HEK293 (cell line): ENCODE measurements at regions not wholly inside any gene's neighbourhood (a gene's known extent, or its start where the extent isn't known, plus 50 kb on each side); places are given as distances from the start of the nearest gene placed in this dataset.

ENCODE experiments used
- ATF2 ChIP-seq: fragments of 450-650 bp; formaldehyde crosslinking; IDR thresholded peaks from 2 replicates; pipeline ENCODE4 v1.5.1; 2016; ENCODE audit warnings: missing biosample characterization, missing genetic modification characterization, low read depth
- CTCF ChIP-seq: fragments of 450-650 bp; formaldehyde crosslinking; IDR thresholded peaks from 2 replicates; pipeline ENCODE4 v1.5.1; 2016; ENCODE audit warnings: missing biosample characterization, missing genetic modification characterization
- PRDM10 ChIP-seq: fragments of 450-650 bp; formaldehyde crosslinking; IDR thresholded peaks from 2 replicates; pipeline ENCODE4 v1.5.1; 2016; ENCODE audit warnings: missing biosample characterization, missing genetic modification characterization
- SP2 ChIP-seq: fragments of 450-650 bp; formaldehyde crosslinking; IDR thresholded peaks from 2 replicates; pipeline ENCODE4 v1.5.1; 2016; ENCODE audit warnings: missing biosample characterization, missing genetic modification characterization
- ZBTB11 ChIP-seq: fragments of 450-650 bp; formaldehyde crosslinking; conservative IDR thresholded peaks from 2 replicates; pipeline ENCODE4 v1.5.1; 2016; ENCODE audit warnings: low read depth, missing biosample characterization, missing genetic modification characterization
- ZNF433 ChIP-seq: fragments of 450-650 bp; formaldehyde crosslinking; IDR thresholded peaks from 2 replicates; pipeline ENCODE4 v1.5.1; 2016; ENCODE audit warnings: missing biosample characterization, missing genetic modification characterization, low read depth
- ZNF660 ChIP-seq: fragments of 450-650 bp; IDR thresholded peaks from 2 replicates; pipeline ENCODE4 v1.5.1; 2018; ENCODE audit warnings: missing biosample characterization, mild to moderate bottlenecking, missing genetic modification characterization
- ZSCAN5A ChIP-seq: fragments of 450-650 bp; formaldehyde crosslinking; IDR thresholded peaks from 2 replicates; pipeline ENCODE4 v1.5.1; 2016; ENCODE audit warnings: missing biosample characterization, missing genetic modification characterization
- TF ChIP-seq, protein P1 (sequence below): fragments of 450-650 bp; IDR thresholded peaks from 2 replicates; pipeline ENCODE4 v1.5.1; 2018; ENCODE audit warnings: missing biosample characterization, mild to moderate bottlenecking, missing genetic modification characterization
- TF ChIP-seq, protein P2 (sequence below): fragments of 450-650 bp; IDR thresholded peaks from 2 replicates; pipeline ENCODE4 v1.5.1; 2018; ENCODE audit warnings: missing biosample characterization, missing genetic modification characterization

GRCh38 chr21:28357743-28358142, 634.9 kb downstream of the LTN1 start:
- TF ChIP-seq CTCF (tag by site-specific recombination) (no peak), ATF2 (tag by site-specific recombination) (no peak), ZBTB11 (no peak), PRDM10 (tag by site-specific recombination) (no peak), ZNF433 (tag by site-specific recombination) (no peak), SP2 (tag by site-specific recombination) (no peak), ZNF660 (tag by site-specific recombination) (no peak), ZSCAN5A (tag by site-specific recombination) (no peak)
- TF ChIP-seq, protein P1, sequence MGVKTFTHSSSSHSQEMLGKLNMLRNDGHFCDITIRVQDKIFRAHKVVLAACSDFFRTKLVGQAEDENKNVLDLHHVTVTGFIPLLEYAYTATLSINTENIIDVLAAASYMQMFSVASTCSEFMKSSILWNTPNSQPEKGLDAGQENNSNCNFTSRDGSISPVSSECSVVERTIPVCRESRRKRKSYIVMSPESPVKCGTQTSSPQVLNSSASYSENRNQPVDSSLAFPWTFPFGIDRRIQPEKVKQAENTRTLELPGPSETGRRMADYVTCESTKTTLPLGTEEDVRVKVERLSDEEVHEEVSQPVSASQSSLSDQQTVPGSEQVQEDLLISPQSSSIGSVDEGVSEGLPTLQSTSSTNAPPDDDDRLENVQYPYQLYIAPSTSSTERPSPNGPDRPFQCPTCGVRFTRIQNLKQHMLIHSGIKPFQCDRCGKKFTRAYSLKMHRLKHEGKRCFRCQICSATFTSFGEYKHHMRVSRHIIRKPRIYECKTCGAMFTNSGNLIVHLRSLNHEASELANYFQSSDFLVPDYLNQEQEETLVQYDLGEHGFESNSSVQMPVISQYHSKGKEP (tag by site-specific recombination): no peak
- TF ChIP-seq, protein P2, sequence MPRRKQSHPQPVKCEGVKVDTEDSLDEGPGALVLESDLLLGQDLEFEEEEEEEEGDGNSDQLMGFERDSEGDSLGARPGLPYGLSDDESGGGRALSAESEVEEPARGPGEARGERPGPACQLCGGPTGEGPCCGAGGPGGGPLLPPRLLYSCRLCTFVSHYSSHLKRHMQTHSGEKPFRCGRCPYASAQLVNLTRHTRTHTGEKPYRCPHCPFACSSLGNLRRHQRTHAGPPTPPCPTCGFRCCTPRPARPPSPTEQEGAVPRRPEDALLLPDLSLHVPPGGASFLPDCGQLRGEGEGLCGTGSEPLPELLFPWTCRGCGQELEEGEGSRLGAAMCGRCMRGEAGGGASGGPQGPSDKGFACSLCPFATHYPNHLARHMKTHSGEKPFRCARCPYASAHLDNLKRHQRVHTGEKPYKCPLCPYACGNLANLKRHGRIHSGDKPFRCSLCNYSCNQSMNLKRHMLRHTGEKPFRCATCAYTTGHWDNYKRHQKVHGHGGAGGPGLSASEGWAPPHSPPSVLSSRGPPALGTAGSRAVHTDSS: no peak
